Neural cell (in vitro differentiated cells): ENCODE measurements at regions not wholly inside any gene's neighbourhood (a gene's known extent, or its start where the extent isn't known, plus 50 kb on each side); places are given as distances from the start of the nearest gene placed in this dataset.

Experiments
- H2AFZ ChIP-seq: fragments of 200-600, 300-800 bp; sonication (generic), shearing (Covaris generic); 2 replicates; pipeline ENCODE4 v1.6.0; 2014; ENCODE audit warnings: low read depth, mild to moderate bottlenecking, antibody characterized with exemption, low read length, moderate library complexity
- H3F3A ChIP-seq: fragments of 200-600 bp; shearing (Covaris generic); 2 replicates; pipeline ENCODE4 v1.6.1; 2016; ENCODE audit warnings: mild to moderate bottlenecking, moderate library complexity, mixed read lengths, antibody characterized with exemption, low read length; ENCODE audit not compliant: insufficient read depth, poor library complexity, severe bottlenecking
- H3K27ac ChIP-seq: fragments of 200-600, 300-800 bp; sonication (generic), shearing (Covaris generic); 2 replicates; pipeline ENCODE4 v1.5.1; 2014; ENCODE audit warnings: mild to moderate bottlenecking, low read length, moderate library complexity
- H3K27me3 ChIP-seq: fragments of 300-800, 200-600 bp; sonication (generic), shearing (Covaris generic); 2 replicates; pipeline ENCODE4 v1.6.0; 2014; ENCODE audit warnings: mild to moderate bottlenecking, low read depth, low read length, moderate library complexity; ENCODE audit not compliant: insufficient read depth
- H3K36me3 ChIP-seq: fragments of 300-800, 200-600 bp; sonication (generic), shearing (Covaris generic); 2 replicates; pipeline ENCODE4 v1.5.1; 2014; ENCODE audit warnings: mild to moderate bottlenecking, antibody characterized with exemption, low read length, moderate library complexity; ENCODE audit not compliant: insufficient read depth
- H3K4me2 ChIP-seq: fragments of 300-800, 200-600 bp; sonication (generic), shearing (Covaris generic); 2 replicates; pipeline ENCODE4 v1.6.0; 2014; ENCODE audit warnings: mild to moderate bottlenecking, low read length
- H3K4me3 ChIP-seq: fragments of 300-800, 200-600 bp; sonication (generic), shearing (Covaris generic); 2 replicates; pipeline ENCODE4 v1.5.1; 2014; ENCODE audit warnings: mild to moderate bottlenecking, low read length, moderate library complexity
- H3K79me2 ChIP-seq: fragments of 200-600 bp; shearing (Covaris generic); replicated peaks from 2 replicates; pipeline ENCODE4 v1.6.0; 2014; ENCODE audit warnings: mild to moderate bottlenecking, low read length, moderate library complexity; ENCODE audit not compliant: insufficient read depth
- H3K9ac ChIP-seq: fragments of 300-800, 200-600 bp; sonication (generic), shearing (Covaris generic); 2 replicates; pipeline ENCODE4 v1.6.1; 2016; ENCODE audit warnings: mild to moderate bottlenecking, low read length, mixed read lengths
- H3K9me2 ChIP-seq: fragments of 200-600 bp; shearing (Covaris generic); 2 replicates; pipeline ENCODE4 v1.6.1; 2016; ENCODE audit warnings: mild to moderate bottlenecking, low read length, mixed read lengths; ENCODE audit not compliant: insufficient read depth
- H3K9me3 ChIP-seq: fragments of 200-600, 300-800 bp; sonication (generic), shearing (Covaris generic); 2 replicates; pipeline ENCODE4 v1.6.1; 2016; ENCODE audit warnings: mild to moderate bottlenecking, mixed run types, low read length, moderate library complexity, mixed read lengths
- H4K20me1 ChIP-seq: fragments of 200-600 bp; shearing (Covaris generic); 2 replicates; pipeline ENCODE4 v1.6.1; 2016; ENCODE audit warnings: mild to moderate bottlenecking, mixed run types; ENCODE audit not compliant: insufficient read depth
- EP300 ChIP-seq: fragments of 450-650 bp; conservative IDR thresholded peaks from 2 replicates; pipeline ENCODE4 v1.6.1; 2014; ENCODE audit warnings: antibody characterized with exemption, mild to moderate bottlenecking, moderate library complexity; ENCODE audit not compliant: poor library complexity, severe bottlenecking
- EZH2 ChIP-seq: fragments of 200-600, 300-800 bp; shearing (Covaris generic), sonication (generic); IDR thresholded peaks from 2 replicates; pipeline ENCODE4 v1.6.1; 2014; ENCODE audit warnings: antibody characterized with exemption, low read length, borderline replicate concordance, mild to moderate bottlenecking; ENCODE audit not compliant: insufficient read depth, poor library complexity, severe bottlenecking
- MXI1 ChIP-seq: fragments of 450-650 bp; conservative IDR thresholded peaks from 2 replicates; pipeline ENCODE4 v1.6.1; 2014; ENCODE audit warnings: antibody characterized with exemption, mild to moderate bottlenecking; ENCODE audit not compliant: poor library complexity, severe bottlenecking
- POLR2AphosphoS5 ChIP-seq: IDR thresholded peaks from 2 replicates; pipeline ENCODE4 v1.6.1; 2012
- RAD21 ChIP-seq: fragments of 450-650 bp; conservative IDR thresholded peaks from 2 replicates; pipeline ENCODE4 v1.6.1; 2014; ENCODE audit warnings: antibody characterized with exemption, mild to moderate bottlenecking, moderate library complexity
- SMC3 ChIP-seq: fragments of 450-650 bp; conservative IDR thresholded peaks from 2 replicates; pipeline ENCODE4 v1.6.1; 2014; ENCODE audit warnings: antibody characterized with exemption, mild to moderate bottlenecking, moderate library complexity; ENCODE audit not compliant: poor library complexity
- TAF1 ChIP-seq: IDR thresholded peaks from 2 replicates; pipeline ENCODE4 v1.6.1; 2012; ENCODE audit warnings: low read depth
- TF ChIP-seq, protein P1 (sequence below): fragments of 450-650 bp; IDR thresholded peaks from 2 replicates; pipeline ENCODE4 v1.5.1; 2014; ENCODE audit warnings: antibody characterized with exemption, mild to moderate bottlenecking, moderate library complexity; ENCODE audit not compliant: poor library complexity, severe bottlenecking
- TF ChIP-seq, protein P2 (sequence below): IDR thresholded peaks from 2 replicates; pipeline ENCODE4 v1.6.1; 2012; ENCODE audit warnings: borderline replicate concordance

DNA sequence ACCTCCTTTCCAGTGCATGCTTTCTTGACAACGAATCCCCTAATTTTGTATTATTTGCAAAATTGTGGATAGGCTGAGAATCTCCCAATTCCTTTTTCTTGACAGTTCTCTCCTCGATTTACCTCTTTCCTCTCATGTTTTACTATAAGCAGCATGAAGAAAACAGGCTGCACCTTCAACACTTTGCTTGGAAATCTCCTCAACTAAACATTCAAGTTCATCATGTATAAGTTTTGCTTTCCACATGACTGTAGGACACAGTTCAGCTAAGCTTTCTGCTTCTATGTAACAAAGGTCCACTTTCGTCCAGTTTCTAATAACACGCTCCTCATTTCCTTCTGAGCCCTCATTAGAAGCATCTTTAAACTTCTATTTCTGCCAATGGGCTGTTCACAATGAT, 199.0 kb upstream of the NLRP1 start:
- Histone ChIP-seq H3K27me3 (no peaks in the 10 kb centered on the region), H4K20me1 (no peaks in the 10 kb centered on the region), H3F3A (no peaks in the 10 kb centered on the region), H3K79me2 (no peaks in the 10 kb centered on the region), H3K9ac (no peak overlapping the region), H3K27ac (no peak overlapping the region), H3K4me3 (no peak overlapping the region), H3K4me2 (no peak overlapping the region), H2AFZ (no peak overlapping the region), H3K9me3 (peaks cover 10% of the 10 kb centered on the region), H3K36me3 (no peaks in the 10 kb centered on the region), H3K9me2 (no peaks in the 10 kb centered on the region)
- TF ChIP-seq RAD21 (no peak), MXI1 (no peak), TAF1 (no peak), POLR2AphosphoS5 (no peak), SMC3 (no peak), EP300 (no peak), EZH2 (no peak)
- TF ChIP-seq, protein P1, sequence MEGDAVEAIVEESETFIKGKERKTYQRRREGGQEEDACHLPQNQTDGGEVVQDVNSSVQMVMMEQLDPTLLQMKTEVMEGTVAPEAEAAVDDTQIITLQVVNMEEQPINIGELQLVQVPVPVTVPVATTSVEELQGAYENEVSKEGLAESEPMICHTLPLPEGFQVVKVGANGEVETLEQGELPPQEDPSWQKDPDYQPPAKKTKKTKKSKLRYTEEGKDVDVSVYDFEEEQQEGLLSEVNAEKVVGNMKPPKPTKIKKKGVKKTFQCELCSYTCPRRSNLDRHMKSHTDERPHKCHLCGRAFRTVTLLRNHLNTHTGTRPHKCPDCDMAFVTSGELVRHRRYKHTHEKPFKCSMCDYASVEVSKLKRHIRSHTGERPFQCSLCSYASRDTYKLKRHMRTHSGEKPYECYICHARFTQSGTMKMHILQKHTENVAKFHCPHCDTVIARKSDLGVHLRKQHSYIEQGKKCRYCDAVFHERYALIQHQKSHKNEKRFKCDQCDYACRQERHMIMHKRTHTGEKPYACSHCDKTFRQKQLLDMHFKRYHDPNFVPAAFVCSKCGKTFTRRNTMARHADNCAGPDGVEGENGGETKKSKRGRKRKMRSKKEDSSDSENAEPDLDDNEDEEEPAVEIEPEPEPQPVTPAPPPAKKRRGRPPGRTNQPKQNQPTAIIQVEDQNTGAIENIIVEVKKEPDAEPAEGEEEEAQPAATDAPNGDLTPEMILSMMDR: no peak
- TF ChIP-seq, protein P2, sequence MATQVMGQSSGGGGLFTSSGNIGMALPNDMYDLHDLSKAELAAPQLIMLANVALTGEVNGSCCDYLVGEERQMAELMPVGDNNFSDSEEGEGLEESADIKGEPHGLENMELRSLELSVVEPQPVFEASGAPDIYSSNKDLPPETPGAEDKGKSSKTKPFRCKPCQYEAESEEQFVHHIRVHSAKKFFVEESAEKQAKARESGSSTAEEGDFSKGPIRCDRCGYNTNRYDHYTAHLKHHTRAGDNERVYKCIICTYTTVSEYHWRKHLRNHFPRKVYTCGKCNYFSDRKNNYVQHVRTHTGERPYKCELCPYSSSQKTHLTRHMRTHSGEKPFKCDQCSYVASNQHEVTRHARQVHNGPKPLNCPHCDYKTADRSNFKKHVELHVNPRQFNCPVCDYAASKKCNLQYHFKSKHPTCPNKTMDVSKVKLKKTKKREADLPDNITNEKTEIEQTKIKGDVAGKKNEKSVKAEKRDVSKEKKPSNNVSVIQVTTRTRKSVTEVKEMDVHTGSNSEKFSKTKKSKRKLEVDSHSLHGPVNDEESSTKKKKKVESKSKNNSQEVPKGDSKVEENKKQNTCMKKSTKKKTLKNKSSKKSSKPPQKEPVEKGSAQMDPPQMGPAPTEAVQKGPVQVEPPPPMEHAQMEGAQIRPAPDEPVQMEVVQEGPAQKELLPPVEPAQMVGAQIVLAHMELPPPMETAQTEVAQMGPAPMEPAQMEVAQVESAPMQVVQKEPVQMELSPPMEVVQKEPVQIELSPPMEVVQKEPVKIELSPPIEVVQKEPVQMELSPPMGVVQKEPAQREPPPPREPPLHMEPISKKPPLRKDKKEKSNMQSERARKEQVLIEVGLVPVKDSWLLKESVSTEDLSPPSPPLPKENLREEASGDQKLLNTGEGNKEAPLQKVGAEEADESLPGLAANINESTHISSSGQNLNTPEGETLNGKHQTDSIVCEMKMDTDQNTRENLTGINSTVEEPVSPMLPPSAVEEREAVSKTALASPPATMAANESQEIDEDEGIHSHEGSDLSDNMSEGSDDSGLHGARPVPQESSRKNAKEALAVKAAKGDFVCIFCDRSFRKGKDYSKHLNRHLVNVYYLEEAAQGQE: no peak

DNA sequence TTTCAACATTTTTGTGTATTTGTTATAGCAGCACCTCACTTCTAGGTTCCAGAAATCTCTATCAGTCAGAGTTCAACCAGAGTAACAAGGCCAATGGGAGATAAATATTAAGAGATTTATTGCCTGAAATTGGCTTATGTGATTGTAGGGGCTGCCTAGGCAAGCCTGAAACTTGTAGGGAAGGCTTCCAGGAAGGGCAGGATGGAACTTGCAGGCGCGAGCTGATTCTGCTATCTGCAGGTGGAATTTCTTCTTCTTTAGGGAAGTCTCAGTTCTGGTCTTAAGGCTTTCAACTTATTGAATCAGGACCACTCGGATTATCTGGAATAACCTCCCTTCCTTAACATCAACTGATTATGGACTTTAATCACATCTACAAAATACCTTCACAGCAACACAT, 199.5 kb upstream of the NLRP1 start:
- H2AFZ ChIP-seq: no peak overlapping the region
- H3K27ac ChIP-seq: no peak overlapping the region
- H3K27me3 ChIP-seq: no peaks in the 10 kb centered on the region
- no peak overlapping the region for H3K4me2 ChIP-seq
- no peak overlapping the region for H3K9ac ChIP-seq
- TF ChIP-seq RAD21 (no peak), MXI1 (no peak), EP300 (no peak), TAF1 (no peak), EZH2 (no peak), SMC3 (no peak), POLR2AphosphoS5 (no peak)
- TF ChIP-seq, protein P2: no peak
- TF ChIP-seq, protein P1: no peak
- no peak overlapping the region for H3K4me3 ChIP-seq
- no peaks in the 10 kb centered on the region for H4K20me1 ChIP-seq
- no peaks in the 10 kb centered on the region for H3K9me2 ChIP-seq
- peaks cover 10% of the 10 kb centered on the region for H3K9me3 ChIP-seq
- no peaks in the 10 kb centered on the region for H3K79me2 ChIP-seq
- no peaks in the 10 kb centered on the region for H3F3A ChIP-seq
- no peaks in the 10 kb centered on the region for H3K36me3 ChIP-seq
